ENCODE measurements at regions not wholly inside any gene's neighbourhood (a gene's known extent, or its start where the extent isn't known, plus 50 kb on each side); places are given as distances from the start of the nearest gene placed in this dataset.
A peak's percentile ranks its signal among the peaks of the same experiment; 100 is the strongest.

- DNase-seq = no peak
These were observed 114.5 kb upstream of the GADL1 start for GRCh38 chr3:31008994-31009393.

DNA sequence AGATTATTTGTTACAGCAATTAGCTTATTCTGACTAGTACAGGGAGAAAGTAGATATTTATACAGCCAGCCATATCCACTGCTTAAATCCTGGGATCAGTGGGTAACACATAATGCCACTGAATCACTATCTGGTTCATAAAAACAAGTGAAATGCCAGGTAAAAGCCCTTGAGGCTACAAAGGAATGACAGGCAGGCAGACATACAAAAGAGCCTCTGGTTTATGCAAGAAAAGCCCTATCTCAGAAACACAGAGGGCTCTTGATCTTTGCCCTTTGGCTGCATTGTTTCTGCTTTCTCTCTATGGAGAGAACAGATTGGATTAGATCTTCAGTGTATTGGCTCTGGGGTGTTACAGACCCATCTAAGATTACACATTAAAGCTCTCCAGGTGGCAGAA, 115.4 kb upstream of the GADL1 start:
- peak; percentile 10 for DNase-seq

GRCh38 chr3:31010491-31010890, 116.0 kb upstream of the GADL1 start:
- no peak for DNase-seq

GRCh38 chr3:31011380-31011779, 116.9 kb upstream of the GADL1 start:
- DNase-seq = peak; percentile 79

DNA sequence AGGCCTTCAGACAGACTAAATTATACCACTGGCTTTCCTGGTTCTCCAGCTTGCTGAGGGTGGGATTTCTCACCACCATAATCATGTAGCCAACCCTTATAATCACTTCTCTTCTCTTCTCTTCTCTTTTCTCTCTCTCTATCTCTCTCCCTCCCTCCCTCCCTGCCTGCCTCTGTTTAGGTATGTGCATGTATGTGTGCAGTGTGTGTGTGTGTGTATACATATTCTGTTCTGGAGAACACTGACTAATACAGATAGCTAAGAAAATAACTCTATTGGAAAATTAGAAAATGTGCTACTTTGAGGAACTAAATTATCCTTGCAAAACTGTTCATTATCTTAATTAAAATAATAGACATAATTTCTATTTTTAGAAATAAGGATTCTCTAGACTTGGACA, 118.6 kb upstream of the GADL1 start:
- DNase-seq = no peak

GRCh38 chr3:31013843-31014242, 119.4 kb upstream of the GADL1 start:
- DNase-seq = no peak

DNA sequence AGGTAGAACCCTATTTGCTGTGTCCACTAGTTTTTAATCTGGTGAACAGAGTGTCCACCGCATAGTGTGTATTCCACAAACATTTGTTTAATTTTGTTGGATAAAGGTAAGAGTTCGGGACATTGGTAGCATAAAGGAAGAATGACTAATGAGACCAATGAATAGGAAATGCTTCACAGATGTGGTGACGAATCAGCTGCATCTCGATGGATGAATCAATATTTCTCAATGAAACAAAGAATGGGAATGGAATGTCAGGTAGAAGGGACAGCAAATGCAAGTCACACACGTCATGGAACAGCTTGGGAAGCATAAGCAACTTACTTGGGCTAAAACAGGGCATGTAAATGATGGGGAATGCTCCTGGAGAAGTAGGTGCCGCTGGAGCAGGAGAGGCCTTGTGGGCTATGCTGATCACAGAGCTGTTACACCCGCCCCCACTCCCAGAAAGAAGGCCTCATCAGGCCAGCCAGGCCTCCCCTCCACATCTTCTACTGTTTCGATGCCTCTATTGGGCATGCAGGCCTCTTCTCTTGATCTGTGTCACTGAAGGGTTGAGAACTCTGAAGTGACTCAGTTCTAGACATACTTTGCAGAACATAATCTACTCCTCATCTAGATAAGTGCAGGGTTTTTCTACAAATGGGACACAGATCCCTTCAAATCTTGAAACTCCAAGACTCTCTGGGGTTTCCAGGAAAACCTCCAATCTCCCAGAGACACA, 120.0 kb upstream of the GADL1 start:
- no peak for DNase-seq

DNA sequence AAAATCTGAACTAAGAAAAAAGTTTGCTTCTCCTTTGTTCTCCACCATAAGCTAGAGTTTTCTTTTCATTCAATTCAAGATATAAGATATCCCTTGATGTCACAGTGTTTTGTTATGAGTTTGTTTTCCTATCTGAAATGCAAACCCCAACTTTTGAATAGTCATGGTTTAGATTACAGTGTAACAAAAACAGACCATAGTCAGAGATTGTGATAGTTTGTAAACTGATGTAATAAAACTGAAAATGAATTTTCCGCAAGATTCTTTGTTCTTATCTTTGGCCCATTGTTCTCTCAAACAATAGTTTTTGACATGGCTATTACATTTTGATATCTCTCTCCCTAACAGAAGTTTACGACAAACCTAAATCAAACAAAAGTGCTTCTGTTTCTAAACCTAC, 121.7 kb upstream of the GADL1 start:
- DNase-seq = no peak

GRCh38 chr3:31022716-31023115, 128.3 kb upstream of the GADL1 start:
- no peak for DNase-seq

- no peak for DNase-seq
These were observed 131.1 kb upstream of the GADL1 start for GRCh38 chr3:31025541-31025940.

DNA sequence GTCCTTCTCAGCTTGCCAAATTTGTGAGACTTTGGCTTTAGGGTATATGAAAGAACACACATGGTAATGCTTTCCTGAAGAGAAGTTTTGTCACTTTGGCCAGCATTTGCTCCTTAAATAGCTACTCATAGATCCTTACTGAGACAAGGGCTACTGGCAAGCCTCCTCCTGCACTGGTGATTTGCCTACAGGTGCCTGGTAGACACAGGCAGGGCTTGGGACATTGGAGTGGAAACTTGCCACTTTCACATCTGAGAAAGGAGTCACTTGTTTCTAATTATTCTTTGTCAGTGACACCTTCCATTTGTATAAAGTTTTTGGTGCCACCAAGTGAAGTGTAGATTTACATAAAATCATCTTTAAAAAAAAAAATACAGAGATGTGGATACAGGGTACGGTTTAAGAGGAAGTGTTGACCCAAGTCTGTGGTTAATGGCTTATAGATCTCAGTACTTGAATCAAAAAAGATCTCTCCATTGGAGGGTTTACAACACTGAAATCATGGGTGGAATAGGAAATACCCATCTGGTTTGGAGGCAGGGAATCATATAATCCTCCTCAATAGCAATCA, 132.8 kb upstream of the GADL1 start:
- DNase-seq = no peak

- DNase-seq = no peak
These were observed 133.5 kb upstream of the GADL1 start for GRCh38 chr3:31027914-31028313.

- no peak for DNase-seq
These were observed 134.3 kb upstream of the GADL1 start for GRCh38 chr3:31028766-31029165.

DNA sequence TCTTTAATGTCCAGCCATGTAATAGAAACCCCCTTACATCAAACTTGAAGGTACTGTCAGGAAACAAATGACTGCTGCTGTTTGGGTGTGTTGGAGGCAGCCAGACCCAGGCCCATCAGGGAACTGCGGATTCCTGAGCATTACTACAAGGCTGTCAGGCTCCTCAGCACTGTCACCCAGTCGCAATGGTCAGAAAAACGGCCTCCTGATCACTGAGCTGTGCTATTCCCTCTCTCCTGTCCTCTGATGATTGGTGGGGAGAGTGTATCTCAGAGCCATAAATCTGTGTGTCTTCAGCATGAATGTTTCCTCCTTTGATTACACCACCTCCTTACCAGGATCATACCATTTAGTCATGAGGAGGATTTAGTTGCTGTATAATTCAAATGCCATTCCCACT, 135.2 kb upstream of the GADL1 start:
- no peak for DNase-seq

- no peak for DNase-seq
These were observed 141.2 kb upstream of the GADL1 start for GRCh38 chr3:31035681-31036080.

GRCh38 chr3:31038086-31038739, 143.8 kb upstream of the GADL1 start:
- DNase-seq = no peak

- DNase-seq = no peak
These were observed 144.7 kb upstream of the GADL1 start for GRCh38 chr3:31039145-31039544.

DNA sequence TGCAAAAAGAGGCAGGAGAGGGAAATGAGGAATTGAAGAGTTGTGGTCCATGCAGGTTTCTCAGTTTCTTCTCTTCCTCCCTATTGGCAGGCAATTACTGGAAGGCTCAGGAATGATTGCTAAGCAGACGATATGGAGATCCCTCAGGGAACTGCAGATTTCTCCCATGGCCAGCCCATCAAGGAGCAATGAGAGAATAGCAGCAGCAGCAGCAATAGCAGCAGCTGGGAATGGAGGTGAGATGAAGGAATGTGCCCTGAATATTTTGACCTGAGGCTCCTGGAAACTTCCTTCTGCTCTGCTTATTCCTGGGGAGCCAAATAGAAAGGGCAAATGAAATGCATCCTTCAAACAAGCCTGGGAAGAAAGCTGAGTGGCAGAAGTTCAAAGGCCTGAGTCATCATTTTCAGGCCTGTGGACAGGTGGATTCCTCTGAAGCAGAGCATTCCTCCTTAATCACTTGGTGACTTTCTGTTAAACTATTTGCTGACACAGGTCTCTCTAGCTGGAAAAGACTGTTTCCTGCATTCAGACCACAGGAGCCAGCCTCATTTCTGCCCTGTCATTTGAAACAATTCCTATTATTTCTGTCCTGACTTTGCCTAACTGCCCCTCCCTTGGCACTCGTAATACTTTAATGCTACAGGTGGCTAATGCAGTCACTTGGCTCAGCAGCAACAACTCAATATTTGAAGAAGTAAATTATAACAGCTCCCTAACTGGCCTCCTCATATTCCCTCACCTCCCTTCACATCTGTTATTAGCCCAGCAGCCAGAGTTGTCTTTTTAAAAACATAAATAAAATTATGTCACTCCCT, 146.9 kb upstream of the GADL1 start:
- DNase-seq = no peak

DNA sequence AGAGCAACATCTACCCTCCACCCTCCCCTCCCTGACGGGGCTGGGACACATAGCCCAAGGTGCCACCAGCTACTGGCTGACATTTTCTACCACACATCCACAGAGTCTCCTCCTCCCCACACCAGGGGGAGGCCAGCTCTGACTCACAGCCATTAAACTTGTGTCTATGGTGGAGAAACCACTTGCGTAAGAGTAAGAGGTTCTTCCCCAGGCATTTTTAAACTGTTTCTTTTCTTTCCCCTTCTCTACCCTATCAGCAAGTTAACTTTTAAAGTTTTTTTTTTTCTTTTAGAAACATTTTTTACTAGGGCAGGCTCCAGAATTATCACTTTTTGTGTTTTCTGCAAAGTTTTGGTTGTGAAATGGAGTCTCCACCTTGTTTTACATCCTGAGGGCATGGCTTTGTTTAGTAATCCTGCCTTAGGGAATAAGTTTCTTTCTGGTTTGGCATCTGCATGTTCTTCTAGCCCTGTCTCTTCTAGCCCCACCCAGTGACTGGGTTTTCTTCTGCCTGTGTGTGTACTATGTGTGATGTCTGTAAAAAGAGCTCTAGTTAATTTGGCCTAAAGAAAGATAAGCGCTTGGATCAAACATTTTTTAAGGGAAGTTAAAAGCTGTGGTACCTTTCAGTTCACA, 148.8 kb upstream of the GADL1 start:
- DNase-seq = no peak

DNA sequence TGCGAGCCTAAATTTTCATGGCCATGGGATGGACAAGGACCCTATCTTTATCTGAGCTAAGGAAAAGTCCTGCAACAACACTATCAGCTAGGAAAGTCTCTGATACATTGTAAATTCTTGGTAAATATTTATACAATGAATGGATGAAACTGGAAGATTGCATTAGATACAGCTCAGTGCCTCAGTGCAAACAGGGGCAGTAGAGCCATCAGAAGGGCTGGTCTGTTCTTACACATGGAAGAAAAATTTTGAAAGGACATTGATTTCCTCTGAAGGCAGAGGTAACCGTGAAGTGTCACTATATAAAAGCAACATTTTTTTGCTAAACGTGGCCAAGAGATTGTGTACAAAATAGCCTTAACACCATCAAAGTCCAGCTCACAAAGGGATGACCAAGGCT, 153.2 kb upstream of the GADL1 start:
- DNase-seq = no peak

GRCh38 chr3:31048143-31048542, 153.7 kb upstream of the GADL1 start:
- no peak for DNase-seq

GRCh38 chr3:31050296-31050695, 155.8 kb upstream of the GADL1 start:
- DNase-seq = no peak

DNA sequence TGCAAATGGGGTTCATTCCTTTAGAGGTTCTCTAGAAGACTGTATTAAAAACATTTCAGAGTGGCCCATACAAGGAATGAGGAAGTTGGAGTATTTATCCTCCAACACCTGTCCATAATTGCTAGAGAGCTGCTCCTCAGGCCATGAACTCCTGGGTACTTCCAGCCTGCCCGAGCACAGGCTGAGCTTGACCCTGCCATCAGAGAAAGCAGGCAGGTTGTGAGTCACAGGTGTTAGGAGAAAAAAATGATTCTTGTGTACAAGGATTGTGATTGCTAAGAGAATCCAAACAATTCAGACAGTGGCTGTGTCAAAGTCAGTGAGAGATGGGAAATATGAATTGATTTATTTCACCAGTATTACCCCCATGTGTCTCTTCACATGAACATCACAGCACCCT, 156.8 kb upstream of the GADL1 start:
- no peak for DNase-seq
